ENCODE measurements at regions not wholly inside any gene's neighbourhood (a gene's known extent, or its start where the extent isn't known, plus 50 kb on each side); places are given as distances from the start of the nearest gene placed in this dataset.

DNA sequence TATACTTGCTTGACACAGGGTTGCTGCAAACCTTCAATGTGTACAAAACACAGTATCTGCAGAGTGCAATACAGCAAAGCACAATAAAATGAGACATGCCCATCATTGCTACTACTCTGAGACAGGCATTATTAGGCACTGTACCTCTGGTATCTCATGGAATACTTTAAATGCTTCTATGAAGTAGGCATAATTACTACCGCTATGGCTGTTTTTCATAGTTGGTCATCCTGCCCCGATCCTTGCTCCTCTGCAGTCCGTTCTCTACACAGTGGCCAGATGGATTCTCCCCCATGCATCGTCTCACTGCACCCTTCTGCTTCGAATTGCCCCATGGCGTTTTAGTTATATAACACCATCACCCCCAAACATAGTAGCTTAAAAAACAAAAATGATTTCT is 83.0 kb upstream of the UBL3 start:
- Mint-ChIP-seq H3K27ac (ENCODE audit: unreplicated experiment) (no peak overlapping the region), H3K4me1 (ENCODE audit: unreplicated experiment) (peaks cover 5% of the 10 kb centered on the region), H3K27me3 (ENCODE audit: unreplicated experiment) (peaks cover 14% of the 10 kb centered on the region), H3K4me3 (ENCODE audit: unreplicated experiment) (no peak overlapping the region), H3K36me3 (ENCODE audit: unreplicated experiment) (no peaks in the 10 kb centered on the region), H3K9me3 (ENCODE audit: unreplicated experiment) (peaks cover 7% of the 10 kb centered on the region)
- TF ChIP-seq, protein P1, sequence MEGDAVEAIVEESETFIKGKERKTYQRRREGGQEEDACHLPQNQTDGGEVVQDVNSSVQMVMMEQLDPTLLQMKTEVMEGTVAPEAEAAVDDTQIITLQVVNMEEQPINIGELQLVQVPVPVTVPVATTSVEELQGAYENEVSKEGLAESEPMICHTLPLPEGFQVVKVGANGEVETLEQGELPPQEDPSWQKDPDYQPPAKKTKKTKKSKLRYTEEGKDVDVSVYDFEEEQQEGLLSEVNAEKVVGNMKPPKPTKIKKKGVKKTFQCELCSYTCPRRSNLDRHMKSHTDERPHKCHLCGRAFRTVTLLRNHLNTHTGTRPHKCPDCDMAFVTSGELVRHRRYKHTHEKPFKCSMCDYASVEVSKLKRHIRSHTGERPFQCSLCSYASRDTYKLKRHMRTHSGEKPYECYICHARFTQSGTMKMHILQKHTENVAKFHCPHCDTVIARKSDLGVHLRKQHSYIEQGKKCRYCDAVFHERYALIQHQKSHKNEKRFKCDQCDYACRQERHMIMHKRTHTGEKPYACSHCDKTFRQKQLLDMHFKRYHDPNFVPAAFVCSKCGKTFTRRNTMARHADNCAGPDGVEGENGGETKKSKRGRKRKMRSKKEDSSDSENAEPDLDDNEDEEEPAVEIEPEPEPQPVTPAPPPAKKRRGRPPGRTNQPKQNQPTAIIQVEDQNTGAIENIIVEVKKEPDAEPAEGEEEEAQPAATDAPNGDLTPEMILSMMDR (IDR thresholded peaks at IDR 0.05), result no peak
- DNase-seq (ENCODE audit: extremely low spot score, unreplicated experiment), result no peak

DNA sequence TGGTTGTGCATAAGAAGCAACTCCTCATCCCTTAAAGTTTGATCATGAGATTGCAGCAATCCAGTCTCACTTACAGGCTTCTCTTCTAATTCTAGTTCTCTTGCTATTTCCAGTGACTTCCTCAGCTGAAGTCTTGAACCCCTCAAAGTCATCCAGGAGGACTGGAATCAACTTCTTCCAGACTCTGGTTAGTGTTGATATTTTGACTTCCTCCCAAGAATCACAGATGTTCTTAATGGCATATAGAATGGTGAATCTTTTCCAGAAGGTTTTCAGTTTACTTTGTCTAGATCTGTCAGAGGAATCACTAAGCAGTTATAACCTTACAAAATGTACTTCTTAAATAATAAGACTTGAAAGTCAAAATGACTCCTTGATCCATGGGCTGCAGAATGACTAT is 81.3 kb upstream of the UBL3 start:
- Mint-ChIP-seq H3K36me3 (ENCODE audit: unreplicated experiment) (no peaks in the 10 kb centered on the region), H3K4me1 (ENCODE audit: unreplicated experiment) (peaks cover under 1% of the 10 kb centered on the region), H3K27me3 (ENCODE audit: unreplicated experiment) (peaks cover 11% of the 10 kb centered on the region), H3K27ac (ENCODE audit: unreplicated experiment) (no peak overlapping the region), H3K9me3 (ENCODE audit: unreplicated experiment) (peaks cover 7% of the 10 kb centered on the region), H3K4me3 (ENCODE audit: unreplicated experiment) (no peak overlapping the region)
- no peak for DNase-seq (ENCODE audit: extremely low spot score, unreplicated experiment)
- TF ChIP-seq, protein P1 (IDR thresholded peaks at IDR 0.05), result no peak

DNA sequence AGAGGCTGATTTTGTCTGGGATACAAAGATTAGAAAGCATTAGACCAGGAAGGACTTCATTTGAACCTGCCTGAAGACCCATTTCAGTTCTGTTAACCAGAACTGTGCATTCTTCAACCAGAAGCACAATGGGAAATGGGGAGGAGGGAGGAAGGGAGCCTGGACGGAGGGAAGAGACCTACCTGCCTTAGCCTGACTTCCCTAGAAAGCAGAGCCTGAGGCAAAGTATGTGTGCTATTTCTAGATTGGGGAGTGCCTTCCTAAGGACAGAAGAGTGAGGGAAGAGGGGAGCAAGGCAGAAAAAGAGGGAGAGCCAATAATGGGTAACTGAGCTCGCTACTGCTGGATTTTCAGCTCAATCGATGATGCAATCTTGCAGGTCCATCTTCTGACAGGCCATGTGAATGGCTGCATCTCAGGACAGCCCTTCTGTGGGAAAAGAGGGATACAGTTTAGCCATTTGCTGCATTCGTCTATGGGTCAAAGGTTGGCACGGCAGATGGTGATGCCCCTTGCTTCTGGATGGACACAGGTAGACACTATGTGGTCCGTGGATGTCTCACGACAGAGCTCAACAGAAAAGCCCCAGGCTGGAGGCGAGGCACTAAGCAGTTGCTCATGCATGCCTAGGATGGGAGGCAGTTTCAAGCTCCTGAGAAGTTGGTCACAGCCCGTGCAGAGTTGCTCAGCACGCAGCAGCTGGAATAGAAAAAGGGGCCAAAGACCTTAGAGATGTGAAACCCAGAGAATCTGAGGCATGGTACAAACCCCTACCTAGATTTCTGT is 78.8 kb upstream of the UBL3 start:
- TF ChIP-seq, protein P1 (IDR thresholded peaks at IDR 0.05), result no peak
- Mint-ChIP-seq H3K36me3 (ENCODE audit: unreplicated experiment) (no peaks in the 10 kb centered on the region), H3K27ac (ENCODE audit: unreplicated experiment) (no peak overlapping the region), H3K27me3 (ENCODE audit: unreplicated experiment) (peaks cover 4% of the 10 kb centered on the region), H3K4me1 (ENCODE audit: unreplicated experiment) (peaks cover 20% of the 10 kb centered on the region), H3K4me3 (ENCODE audit: unreplicated experiment) (no peak overlapping the region), H3K9me3 (ENCODE audit: unreplicated experiment) (peaks cover 7% of the 10 kb centered on the region)
- DNase-seq (ENCODE audit: extremely low spot score, unreplicated experiment), result no peak

DNA sequence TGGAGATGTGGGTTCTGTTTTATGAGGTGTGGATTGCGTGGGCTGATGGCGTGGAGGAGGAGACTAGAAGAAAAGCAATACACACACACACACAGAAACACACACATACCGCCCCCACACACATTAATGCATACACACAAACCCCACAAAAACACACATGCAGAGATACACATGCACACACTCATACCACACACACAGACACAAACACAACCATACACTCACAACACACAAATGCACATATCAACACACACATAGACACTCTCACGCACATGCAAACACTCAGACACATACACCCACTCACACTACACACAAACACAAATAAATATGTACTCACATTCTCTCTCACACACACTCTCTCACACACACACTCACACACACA is 75.7 kb upstream of the UBL3 start:
- TF ChIP-seq, protein P1 (IDR thresholded peaks at IDR 0.05), result no peak
- Mint-ChIP-seq H3K36me3 (ENCODE audit: unreplicated experiment) (no peaks in the 10 kb centered on the region), H3K9me3 (ENCODE audit: unreplicated experiment) (no peaks in the 10 kb centered on the region), H3K4me3 (ENCODE audit: unreplicated experiment) (no peak overlapping the region), H3K27ac (ENCODE audit: unreplicated experiment) (peak overlapping the region; percentile 96), H3K4me1 (ENCODE audit: unreplicated experiment) (peaks cover 45% of the 10 kb centered on the region), H3K27me3 (ENCODE audit: unreplicated experiment) (peaks cover 4% of the 10 kb centered on the region)
- DNase-seq (ENCODE audit: extremely low spot score, unreplicated experiment), result no peak

DNA sequence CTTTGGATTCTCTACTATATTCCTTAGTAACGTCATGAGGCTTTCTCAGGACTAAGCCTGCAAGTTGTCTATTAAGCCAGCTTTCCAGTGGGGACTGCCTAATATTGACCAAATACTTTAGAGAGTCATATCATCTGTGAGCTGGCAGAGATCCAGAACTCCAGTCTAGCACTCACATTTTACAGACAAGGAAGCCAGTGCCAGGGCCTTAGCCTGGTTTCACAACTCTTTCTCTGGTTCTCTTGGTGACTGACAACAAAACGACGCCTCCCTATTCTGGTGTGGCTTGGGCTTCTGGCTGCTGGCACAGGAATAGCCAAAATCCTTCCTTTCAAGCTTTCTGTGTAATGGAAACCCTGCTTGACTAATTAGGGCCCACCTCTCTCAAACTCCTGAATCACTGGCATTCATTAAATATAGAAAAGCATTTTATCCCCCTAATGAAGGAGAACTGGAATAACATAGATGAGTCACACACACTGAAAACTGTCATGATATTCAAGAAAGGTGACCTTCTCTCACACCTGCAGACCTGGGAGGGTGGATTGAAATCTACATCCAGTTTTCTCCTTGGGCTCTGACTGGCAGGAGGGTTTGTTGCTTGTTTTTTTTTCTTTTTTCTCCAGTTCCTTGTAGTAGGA is 75.2 kb upstream of the UBL3 start:
- Mint-ChIP-seq H3K27ac (ENCODE audit: unreplicated experiment) (peak overlapping the region; percentile 96), H3K9me3 (ENCODE audit: unreplicated experiment) (no peaks in the 10 kb centered on the region), H3K27me3 (ENCODE audit: unreplicated experiment) (peaks cover 4% of the 10 kb centered on the region), H3K36me3 (ENCODE audit: unreplicated experiment) (no peaks in the 10 kb centered on the region), H3K4me1 (ENCODE audit: unreplicated experiment) (peaks cover 47% of the 10 kb centered on the region), H3K4me3 (ENCODE audit: unreplicated experiment) (no peak overlapping the region)
- TF ChIP-seq, protein P1 (IDR thresholded peaks at IDR 0.05), result no peak
- DNase-seq (ENCODE audit: extremely low spot score, unreplicated experiment), result no peak

Measured in osteocyte (in vitro differentiated cells).